OCI-LY7 (cell line): ENCODE measurements at regions not wholly inside any gene's neighbourhood (a gene's known extent, or its start where the extent isn't known, plus 50 kb on each side); places are given as distances from the start of the nearest gene placed in this dataset.

Source experiments
- BruUV-seq: library from RNA; stranded (reverse); fragments of 400-500 nt; replicated peaks from 2 replicates; lab custom pipeline; 2021; lab: Mats Ljungman, UMichigan
- CTCF ChIA-PET: fragments of 300-600 bp; sonication (Branson Sonifier 250); formaldehyde crosslinking; loops from one replicate; lab custom pipeline; 2022; ENCODE audit warnings: antibody characterized with exemption; ENCODE audit not compliant: unreplicated experiment; lab: Charles Lee
- POLR2A ChIA-PET: fragments of 300-600 bp; sonication (Branson Sonifier 250); formaldehyde crosslinking; loops from one replicate; lab custom pipeline; 2022; ENCODE audit warnings: antibody characterized with exemption; lab: Charles Lee
- DNase-seq: peaks from one replicate; pipeline ENCODE4 v3.0.0-alpha.2; 2015; ENCODE audit warnings: low spot score
- H2AFZ ChIP-seq: fragments of 200-600 bp; sonication (generic), shearing (Covaris generic); 2 replicates; pipeline ENCODE4 v1.6.1; 2014; ENCODE audit warnings: mild to moderate bottlenecking, antibody characterized with exemption, low read length, moderate library complexity
- H3K27ac ChIP-seq: fragments of 200-600 bp; sonication (generic); 2 replicates; pipeline ENCODE4 v1.5.1; 2014; ENCODE audit warnings: mixed run types, low read depth, mild to moderate bottlenecking, moderate library complexity, low read length, inconsistent platforms; ENCODE audit not compliant: poor library complexity, severe bottlenecking
- H3K36me3 ChIP-seq: fragments of 200-600 bp; sonication (generic); 2 replicates; pipeline ENCODE4 v1.6.1; 2014; ENCODE audit warnings: mild to moderate bottlenecking, antibody characterized with exemption, low read length, moderate library complexity, mixed read lengths; ENCODE audit not compliant: insufficient read depth
- H3K4me1 ChIP-seq: fragments of 200-600 bp; sonication (generic); 2 replicates; pipeline ENCODE4 v1.5.1; 2014; ENCODE audit warnings: mild to moderate bottlenecking, low read length; ENCODE audit not compliant: insufficient read depth, poor library complexity, severe bottlenecking
- H3K4me2 ChIP-seq: fragments of 200-600 bp; sonication (generic); 2 replicates; pipeline ENCODE4 v1.6.1; 2014; ENCODE audit warnings: mild to moderate bottlenecking, low read length
- H3K4me3 ChIP-seq: fragments of 200-600 bp; sonication (generic); 2 replicates; pipeline ENCODE4 v1.5.1; 2014; ENCODE audit warnings: mild to moderate bottlenecking, low read depth, low read length; ENCODE audit not compliant: poor library complexity, severe bottlenecking
- H3K79me2 ChIP-seq: fragments of 200-600 bp; sonication (generic); 2 replicates; pipeline ENCODE4 v1.6.1; 2016; ENCODE audit warnings: low read depth, mild to moderate bottlenecking, low read length, moderate library complexity, mixed read lengths; ENCODE audit not compliant: insufficient read depth
- H3K9me2 ChIP-seq: fragments of 200-600 bp; sonication (generic); 2 replicates; pipeline ENCODE4 v1.6.1; 2016; ENCODE audit warnings: mild to moderate bottlenecking, low read length, mixed read lengths; ENCODE audit not compliant: insufficient read depth
- H3K9me3 ChIP-seq: fragments of 200-600 bp; sonication (generic); 2 replicates; pipeline ENCODE4 v1.6.1; 2014; ENCODE audit warnings: mild to moderate bottlenecking, mixed run types, low read length, mixed read lengths
- H4K20me1 ChIP-seq: fragments of 200-600 bp; sonication (generic); 2 replicates; pipeline ENCODE4 v1.6.1; 2014; ENCODE audit warnings: mild to moderate bottlenecking, antibody characterized with exemption, low read length, moderate library complexity, mixed read lengths; ENCODE audit not compliant: insufficient read depth
- EZH2phosphoT487 ChIP-seq: fragments of 200-600 bp; sonication (generic); IDR thresholded peaks from 2 replicates; pipeline ENCODE4 v1.6.1; 2018; ENCODE audit warnings: low read depth, borderline replicate concordance, mild to moderate bottlenecking, mixed run types, antibody characterized with exemption, low read length, moderate library complexity, mixed read lengths
- intact Hi-C: fragments of 100-400 bp; cut with micrococcal nuclease; formaldehyde crosslinking; loops from one replicate; pipeline ENCODE4 v1.10.0; 2022; ENCODE audit not compliant: unreplicated experiment
- TF ChIP-seq, protein P1 (sequence below): fragments of 200-600 bp; sonication (generic); conservative IDR thresholded peaks from 2 replicates; pipeline ENCODE4 v1.5.1; 2014; ENCODE audit warnings: mild to moderate bottlenecking, antibody characterized with exemption, low read length, moderate library complexity, mixed read lengths

DNA sequence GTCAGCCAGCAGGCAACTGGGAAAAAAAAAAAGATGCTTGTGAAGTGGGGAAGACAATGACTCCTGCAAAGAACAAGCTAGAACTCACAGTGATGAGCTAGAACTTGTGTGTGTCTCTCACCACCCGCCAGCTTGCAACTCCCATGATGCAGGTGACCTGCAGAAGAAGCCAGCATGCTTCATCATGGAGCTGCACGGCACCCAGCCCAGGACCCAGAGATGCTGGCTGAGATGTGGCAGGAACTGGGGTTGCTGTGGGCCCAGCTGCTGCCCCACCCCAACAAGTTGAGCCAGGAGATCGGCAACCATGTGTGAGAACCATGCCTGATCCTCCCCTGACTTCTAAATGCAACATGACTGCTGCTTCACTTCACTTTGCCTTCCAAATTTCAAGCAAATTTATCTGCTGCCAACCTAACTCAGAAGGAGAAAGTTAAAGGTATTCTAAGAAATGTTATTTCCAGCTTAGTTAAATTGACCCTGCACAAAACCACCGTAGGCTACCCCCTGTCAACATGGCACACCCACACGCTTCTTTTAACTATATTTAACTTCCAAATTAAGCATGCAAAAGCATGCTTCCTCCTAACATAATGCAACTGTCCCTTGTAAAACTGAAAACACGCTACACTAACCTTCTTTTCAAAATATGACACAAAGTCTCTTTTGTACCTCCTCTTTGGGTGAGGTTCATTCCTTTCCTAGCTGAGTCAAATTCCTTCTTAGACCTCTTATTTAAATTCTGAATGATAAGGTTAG, 166.0 kb upstream of the IGSF21 start:
- no peak for TF ChIP-seq EZH2phosphoT487
- TF ChIP-seq, protein P1, sequence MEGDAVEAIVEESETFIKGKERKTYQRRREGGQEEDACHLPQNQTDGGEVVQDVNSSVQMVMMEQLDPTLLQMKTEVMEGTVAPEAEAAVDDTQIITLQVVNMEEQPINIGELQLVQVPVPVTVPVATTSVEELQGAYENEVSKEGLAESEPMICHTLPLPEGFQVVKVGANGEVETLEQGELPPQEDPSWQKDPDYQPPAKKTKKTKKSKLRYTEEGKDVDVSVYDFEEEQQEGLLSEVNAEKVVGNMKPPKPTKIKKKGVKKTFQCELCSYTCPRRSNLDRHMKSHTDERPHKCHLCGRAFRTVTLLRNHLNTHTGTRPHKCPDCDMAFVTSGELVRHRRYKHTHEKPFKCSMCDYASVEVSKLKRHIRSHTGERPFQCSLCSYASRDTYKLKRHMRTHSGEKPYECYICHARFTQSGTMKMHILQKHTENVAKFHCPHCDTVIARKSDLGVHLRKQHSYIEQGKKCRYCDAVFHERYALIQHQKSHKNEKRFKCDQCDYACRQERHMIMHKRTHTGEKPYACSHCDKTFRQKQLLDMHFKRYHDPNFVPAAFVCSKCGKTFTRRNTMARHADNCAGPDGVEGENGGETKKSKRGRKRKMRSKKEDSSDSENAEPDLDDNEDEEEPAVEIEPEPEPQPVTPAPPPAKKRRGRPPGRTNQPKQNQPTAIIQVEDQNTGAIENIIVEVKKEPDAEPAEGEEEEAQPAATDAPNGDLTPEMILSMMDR = no peak
- no peaks in the 10 kb centered on the region for H4K20me1 ChIP-seq
- no peak overlapping the region for H2AFZ ChIP-seq
- DNase-seq = no peak
- no peaks in the 10 kb centered on the region for H3K36me3 ChIP-seq
- no peak overlapping the region for H3K27ac ChIP-seq
- ChIA-PET CTCF (interaction anchor here (0.5 kb wide), 1 partner anchor 364 kb away, joined by 3 read pairs; no protein-coding TSS in a partner anchor), POLR2A (no interaction called here)
- no peaks in the 10 kb centered on the region for H3K4me1 ChIP-seq
- no peaks in the 10 kb centered on the region for H3K9me2 ChIP-seq
- no peak overlapping the region for H3K4me3 ChIP-seq
- no peaks in the 10 kb centered on the region for H3K79me2 ChIP-seq
- no peaks in the 10 kb centered on the region for H3K9me3 ChIP-seq
- H3K4me2 ChIP-seq = no peak overlapping the region
- intact Hi-C loops = no loop called here
- BruUV-seq = no TSS peak

DNA sequence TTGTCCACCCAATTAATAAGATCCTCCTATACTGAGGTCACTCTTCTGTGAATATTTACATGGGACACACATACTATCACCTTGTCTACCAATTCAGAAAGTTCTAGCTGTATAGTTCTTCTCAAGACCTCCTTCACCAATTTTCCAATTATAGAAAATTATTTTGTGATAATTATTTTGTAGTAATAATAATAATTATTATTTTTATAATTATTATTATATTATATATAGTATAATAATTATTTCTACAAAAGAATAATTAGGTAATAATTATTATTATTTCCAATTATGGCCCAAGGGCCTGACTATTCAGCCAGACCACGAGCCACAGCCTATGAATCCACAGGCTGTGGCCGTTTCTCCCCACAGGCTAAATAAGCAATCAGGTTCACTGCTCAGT, 164.1 kb upstream of the IGSF21 start:
- CTCF ChIA-PET = no interaction called here
- no peaks in the 10 kb centered on the region for H3K9me2 ChIP-seq
- no peaks in the 10 kb centered on the region for H3K36me3 ChIP-seq
- POLR2A ChIA-PET = interaction anchor here (0.6 kb wide), 1 partner anchor 212 kb away, joined by 3 read pairs; no protein-coding TSS in a partner anchor
- no peak for TF ChIP-seq EZH2phosphoT487
- H3K4me3 ChIP-seq = no peak overlapping the region
- DNase-seq = no peak
- no TSS peak for BruUV-seq
- intact Hi-C loops = no loop called here
- H3K79me2 ChIP-seq = no peaks in the 10 kb centered on the region
- no peaks in the 10 kb centered on the region for H3K9me3 ChIP-seq
- no peak overlapping the region for H3K27ac ChIP-seq
- H2AFZ ChIP-seq = no peak overlapping the region
- no peaks in the 10 kb centered on the region for H4K20me1 ChIP-seq
- no peaks in the 10 kb centered on the region for H3K4me1 ChIP-seq
- no peak overlapping the region for H3K4me2 ChIP-seq

DNA sequence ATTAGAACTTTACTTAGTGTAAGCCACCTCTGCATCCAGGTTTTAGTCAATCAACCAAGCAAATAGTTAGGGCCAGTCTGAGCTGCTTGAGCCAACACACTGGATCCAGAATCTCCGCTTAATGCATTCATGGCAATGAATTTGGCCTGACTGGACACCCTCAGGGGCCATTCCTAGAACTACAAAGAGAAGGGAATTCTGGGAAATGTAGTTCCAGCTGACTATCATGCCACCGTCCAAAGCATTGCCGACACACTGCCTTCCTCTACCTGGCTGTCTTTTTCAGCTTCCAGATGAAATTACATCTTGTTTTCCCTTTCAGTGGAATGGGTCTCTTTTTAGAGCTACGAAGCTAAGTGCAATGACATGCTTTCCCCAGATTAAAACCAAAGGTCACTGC, 163.0 kb upstream of the IGSF21 start:
- H3K9me2 ChIP-seq = no peaks in the 10 kb centered on the region
- TF ChIP-seq, protein P1 = no peak
- no peak for TF ChIP-seq EZH2phosphoT487
- H4K20me1 ChIP-seq = no peaks in the 10 kb centered on the region
- DNase-seq = no peak
- H3K79me2 ChIP-seq = no peaks in the 10 kb centered on the region
- H3K4me1 ChIP-seq = no peaks in the 10 kb centered on the region
- intact Hi-C loops = no loop called here
- H2AFZ ChIP-seq = no peak overlapping the region
- no TSS peak for BruUV-seq
- H3K27ac ChIP-seq = no peak overlapping the region
- no peak overlapping the region for H3K4me2 ChIP-seq
- no peaks in the 10 kb centered on the region for H3K36me3 ChIP-seq
- no peak overlapping the region for H3K4me3 ChIP-seq
- ChIA-PET POLR2A (no interaction called here), CTCF (no interaction called here)
- no peaks in the 10 kb centered on the region for H3K9me3 ChIP-seq
